DMS 273 (cell line): ENCODE measurements at regions not wholly inside any gene's neighbourhood (a gene's known extent, or its start where the extent isn't known, plus 50 kb on each side); places are given as distances from the start of the nearest gene placed in this dataset.

Source experiments
- DNase-seq: peaks from one replicate; lab custom pipeline; 2025; ENCODE audit not compliant: unreplicated experiment; lab: John Stamatoyannopoulos, UW

- DNase-seq, result no peak
Observed at GRCh38 chr10:7478727-7479457, 68.1 kb upstream of the SFMBT2 start.

- no peak for DNase-seq
Observed at GRCh38 chr10:7477538-7478334, 66.9 kb upstream of the SFMBT2 start.

GRCh38 chr10:7475939-7476338, 65.1 kb upstream of the SFMBT2 start:
- DNase-seq, result no peak

- DNase-seq, result peak; percentile 54
Observed at GRCh38 chr10:7475046-7475911, 64.4 kb upstream of the SFMBT2 start.

GRCh38 chr10:7474388-7474787, 63.6 kb upstream of the SFMBT2 start:
- no peak for DNase-seq

GRCh38 chr10:7473474-7473873, 62.6 kb upstream of the SFMBT2 start:
- DNase-seq, result no peak

GRCh38 chr10:7471720-7472367, 61.0 kb upstream of the SFMBT2 start:
- no peak for DNase-seq

GRCh38 chr10:7470371-7470770, 59.5 kb upstream of the SFMBT2 start:
- DNase-seq, result no peak

- no peak for DNase-seq
Observed at GRCh38 chr10:7467031-7467667, 56.3 kb upstream of the SFMBT2 start.

GRCh38 chr10:7464691-7465090, 53.9 kb upstream of the SFMBT2 start:
- no peak for DNase-seq
